GM12875 (cell line): ENCODE measurements at regions not wholly inside any gene's neighbourhood (a gene's known extent, or its start where the extent isn't known, plus 50 kb on each side); places are given as distances from the start of the nearest gene placed in this dataset.

Source experiments
- H3K4me3 ChIP-seq: one replicate; pipeline ENCODE4 v1.5.1; 2011; ENCODE audit warnings: low read depth, low read length, control low read depth
- CTCF ChIP-seq: IDR thresholded peaks from 2 replicates; pipeline ENCODE4 v1.5.1; 2011; ENCODE audit warnings: low read depth, mild to moderate bottlenecking, control low read depth, inconsistent platforms, low read length, moderate library complexity, borderline replicate concordance; ENCODE audit not compliant: insufficient read depth

GRCh38 chr18:37684183-37684582 is 118.6 kb upstream of the CELF4 start:
- TF ChIP-seq CTCF = no peak

GRCh38 chr18:37680911-37681310 is 115.3 kb upstream of the CELF4 start:
- H3K4me3 ChIP-seq = no peak overlapping the region
- no peak for TF ChIP-seq CTCF

More at GRCh38 chr18:37684183-37684582, 118.6 kb upstream of the CELF4 start:
- H3K4me3 ChIP-seq = no peak overlapping the region

- TF ChIP-seq CTCF = no peak
- no peak overlapping the region for H3K4me3 ChIP-seq
These were observed 110.7 kb upstream of the CELF4 start for GRCh38 chr18:37676276-37676675.

GRCh38 chr18:37675699-37676098 is 110.1 kb upstream of the CELF4 start:
- TF ChIP-seq CTCF = no peak

GRCh38 chr18:37674570-37674969 is 109.0 kb upstream of the CELF4 start:
- no peak overlapping the region for H3K4me3 ChIP-seq
- no peak for TF ChIP-seq CTCF

More at GRCh38 chr18:37675699-37676098, 110.1 kb upstream of the CELF4 start:
- no peak overlapping the region for H3K4me3 ChIP-seq

- no peak for TF ChIP-seq CTCF
- no peak overlapping the region for H3K4me3 ChIP-seq
These were observed 108.1 kb upstream of the CELF4 start for GRCh38 chr18:37673671-37674070.

- no peak overlapping the region for H3K4me3 ChIP-seq
- TF ChIP-seq CTCF = no peak
These were observed 107.5 kb upstream of the CELF4 start for GRCh38 chr18:37672932-37673595.
